GM10248 (cell line): ENCODE measurements at regions not wholly inside any gene's neighbourhood (a gene's known extent, or its start where the extent isn't known, plus 50 kb on each side); places are given as distances from the start of the nearest gene placed in this dataset.

Experiments used
- CTCF ChIA-PET: fragments of 300-600 bp; sonication (Branson Sonifier 250); formaldehyde crosslinking; extraction: SDS; loops from one replicate; lab custom pipeline; 2021; ENCODE audit warnings: antibody characterized with exemption; lab: Yijun Ruan, JAX
- POLR2A ChIA-PET: fragments of 350-650 bp; sonication (Branson Sonifier 250); formaldehyde crosslinking; extraction: SDS; loops from one replicate; lab custom pipeline; 2020; ENCODE audit warnings: antibody characterized with exemption; lab: Yijun Ruan, JAX
- DNase-seq: peaks from one replicate; pipeline ENCODE4 v3.0.0; 2012; ENCODE audit errors: extremely low spot score
- CTCF ChIP-seq: IDR thresholded peaks from 2 replicates; pipeline ENCODE4 v1.5.1; 2012; ENCODE audit warnings: mild to moderate bottlenecking, low read depth; ENCODE audit errors: extremely low read depth, missing control alignments, control extremely low read depth

GRCh38 chr17:79518585-79519523, 92.0 kb downstream of the RBFOX3 start:
- POLR2A ChIA-PET: interaction anchor here (0.6 kb wide), 1 partner anchor 1829 kb away, joined by 3 read pairs; no protein-coding TSS in a partner anchor
- no peak for TF ChIP-seq CTCF
- no peak for DNase-seq
- CTCF ChIA-PET: no interaction called here

- ChIA-PET POLR2A (no interaction called here), CTCF (no interaction called here)
- no peak for TF ChIP-seq CTCF
- no peak for DNase-seq
These were observed 92.8 kb downstream of the RBFOX3 start for GRCh38 chr17:79517827-79518584.

GRCh38 chr17:79515646-79516571, 94.9 kb downstream of the RBFOX3 start:
- ChIA-PET POLR2A (no interaction called here), CTCF (no interaction called here)
- no peak for DNase-seq
- no peak for TF ChIP-seq CTCF

- TF ChIP-seq CTCF: no peak
- ChIA-PET POLR2A (no interaction called here), CTCF (no interaction called here)
- no peak for DNase-seq
These were observed 95.7 kb downstream of the RBFOX3 start for GRCh38 chr17:79515110-79515509.

GRCh38 chr17:79513820-79514535, 96.9 kb downstream of the RBFOX3 start:
- CTCF ChIA-PET: no interaction called here
- TF ChIP-seq CTCF: no peak
- POLR2A ChIA-PET: no interaction called here
- DNase-seq: no peak
